Neuronal stem cell (in vitro differentiated cells): ENCODE measurements at regions not wholly inside any gene's neighbourhood (a gene's known extent, or its start where the extent isn't known, plus 50 kb on each side); places are given as distances from the start of the nearest gene placed in this dataset.

ENCODE experiments used
- DNase-seq: peaks from one replicate; pipeline ENCODE4 v3.0.0-alpha.2; 2013; ENCODE audit warnings: low spot score
- H2AFZ ChIP-seq: one replicate; pipeline ENCODE4 v1.6.1; 2013; ENCODE audit warnings: mild to moderate bottlenecking, low read length, inconsistent platforms
- H2AK5ac ChIP-seq: 2 replicates; pipeline ENCODE4 v1.6.1; 2013; ENCODE audit warnings: low read depth, mild to moderate bottlenecking, inconsistent platforms, low read length, moderate library complexity, mixed read lengths
- H2BK120ac ChIP-seq: 2 replicates; pipeline ENCODE4 v1.6.1; 2013; ENCODE audit warnings: low read depth, mild to moderate bottlenecking, inconsistent platforms, low read length, moderate library complexity, mixed read lengths
- H2BK12ac ChIP-seq: one replicate; pipeline ENCODE4 v1.6.1; 2013; ENCODE audit warnings: low read length, inconsistent platforms
- H2BK15ac ChIP-seq: 2 replicates; pipeline ENCODE4 v1.6.1; 2013; ENCODE audit warnings: mild to moderate bottlenecking, low read length, inconsistent platforms, mixed read lengths
- H2BK5ac ChIP-seq: one replicate; pipeline ENCODE4 v1.6.1; 2013; ENCODE audit warnings: inconsistent platforms, mild to moderate bottlenecking, low read length, moderate library complexity
- H3K14ac ChIP-seq: one replicate; pipeline ENCODE4 v1.6.1; 2013; ENCODE audit warnings: low read length, inconsistent platforms
- H3K18ac ChIP-seq: 2 replicates; pipeline ENCODE4 v1.6.1; 2013; ENCODE audit warnings: low read length, inconsistent platforms
- H3K23ac ChIP-seq: 2 replicates; pipeline ENCODE4 v1.6.1; 2013; ENCODE audit warnings: low read depth, mild to moderate bottlenecking, mixed read lengths, low read length, inconsistent platforms; ENCODE audit not compliant: poor library complexity
- H3K27ac ChIP-seq: replicated peaks from 3 replicates; pipeline ENCODE4 v1.5.1; 2013; ENCODE audit warnings: low read length, inconsistent platforms
- H3K27me3 ChIP-seq, 3 experiments: 2 replicates each; pipeline ENCODE4 v1.6.1; 2013; ENCODE audit warnings: low read length in 3 of 3, mild to moderate bottlenecking in 2 of 3, inconsistent platforms in 1 of 3, low read depth in 1 of 3, mixed read lengths in 1 of 3, moderate library complexity in 1 of 3; ENCODE audit not compliant: control insufficient read depth in 3 of 3, insufficient read depth in 3 of 3
- H3K36me3 ChIP-seq, 2 donors: replicated peaks in 1 of 2; 2 replicates each; pipeline ENCODE4 v1.6.1; 2013; ENCODE audit warnings: low read length in 2 of 2; ENCODE audit not compliant: control insufficient read depth in 2 of 2, insufficient read depth in 2 of 2
- H3K4ac ChIP-seq: 2 replicates; pipeline ENCODE4 v1.6.1; 2013; ENCODE audit warnings: inconsistent platforms, mild to moderate bottlenecking, low read length, moderate library complexity
- H3K4me1 ChIP-seq, 2 donors: 1 replicate in 1 of 2; 2 replicates in 1 of 2; pipeline ENCODE4 v1.6.1; 2013; ENCODE audit warnings: low read length in 2 of 2, low read depth in 1 of 2; ENCODE audit not compliant: control insufficient read depth in 2 of 2, insufficient read depth in 1 of 2
- H3K4me2 ChIP-seq: one replicate; pipeline ENCODE4 v1.6.1; 2013; ENCODE audit warnings: mild to moderate bottlenecking, low read length, inconsistent platforms; ENCODE audit not compliant: insufficient read depth, poor library complexity, severe bottlenecking
- H3K4me3 ChIP-seq, 2 donors: 2 replicates each; pipeline ENCODE4 v1.5.1; 2013; ENCODE audit warnings: low read length in 2 of 2, mild to moderate bottlenecking in 2 of 2, inconsistent platforms in 1 of 2, moderate library complexity in 1 of 2
- H3K79me1 ChIP-seq: one replicate; pipeline ENCODE4 v1.6.1; 2013; ENCODE audit warnings: low read depth, mild to moderate bottlenecking, inconsistent platforms, low read length, moderate library complexity
- H3K9ac ChIP-seq: one replicate; pipeline ENCODE4 v1.6.1; 2013; ENCODE audit warnings: mild to moderate bottlenecking, low read depth, low read length, inconsistent platforms; ENCODE audit not compliant: poor library complexity
- H3K9me3 ChIP-seq, 2 donors: replicated peaks in 1 of 2; 2 replicates each; pipeline versions ENCODE3 to v1.6.1; 2013; ENCODE audit warnings: low read length in 2 of 2, mild to moderate bottlenecking in 2 of 2, inconsistent platforms in 1 of 2, low read depth in 1 of 2, mixed read lengths in 1 of 2, moderate library complexity in 1 of 2; ENCODE audit not compliant: control insufficient read depth in 2 of 2, insufficient read depth in 1 of 2
- H4K8ac ChIP-seq: one replicate; pipeline ENCODE4 v1.6.1; 2013; ENCODE audit warnings: low read depth, mild to moderate bottlenecking, inconsistent platforms, low read length, moderate library complexity
- H4K91ac ChIP-seq: one replicate; pipeline ENCODE4 v1.6.1; 2013; ENCODE audit warnings: low read length, low read depth, mild to moderate bottlenecking, inconsistent platforms; ENCODE audit not compliant: poor library complexity
- WGBS, 2 donors: extraction: QIAGEN DNeasy Blood & Tissue Kit; methylation state at CpG; one replicate each; pipeline ENCODE4 v1.1.7; 2013; ENCODE audit warnings: missing lambda C conversion rate in 2 of 2, mixed read lengths in 1 of 2; ENCODE audit not compliant: insufficient read length in 2 of 2, insufficient replicate concordance in 1 of 2; ENCODE audit errors: extremely low coverage in 2 of 2; 5-methylcytosine and 5-hydroxymethylcytosine counted together

GRCh38 chr11:27847496-27847895, 147.2 kb upstream of the BDNF start:
- DNase-seq = no peak
- Histone ChIP-seq H3K9me3 (no peaks in the 10 kb centered on the region), H3K4ac (no peak overlapping the region), H4K91ac (no peak overlapping the region), H3K27me3 (no peaks in the 10 kb centered on the region), H3K18ac (no peak overlapping the region), H2AFZ (no peak overlapping the region), H3K4me1 (no peaks in the 10 kb centered on the region), H3K9ac (no peak overlapping the region), H3K79me1 (no peaks in the 10 kb centered on the region), H3K4me3 (no peak overlapping the region), H3K23ac (no peak overlapping the region), H2AK5ac (no peak overlapping the region), H2BK5ac (no peak overlapping the region), H3K14ac (no peak overlapping the region), H4K8ac (no peak overlapping the region), H2BK120ac (no peak overlapping the region), H2BK15ac (no peak overlapping the region), H3K4me2 (no peak overlapping the region), H2BK12ac (no peak overlapping the region), H3K36me3 (no peaks in the 10 kb centered on the region), H3K27ac (no peak overlapping the region)

- H3K27me3 ChIP-seq = no peaks in the 10 kb centered on the region
- no peak overlapping the region for H2AK5ac ChIP-seq
- no peak overlapping the region for H2BK12ac ChIP-seq
- H3K18ac ChIP-seq = no peak overlapping the region
- no peak for DNase-seq
- no peak overlapping the region for H4K8ac ChIP-seq
- H4K91ac ChIP-seq = no peak overlapping the region
- H3K9ac ChIP-seq = no peak overlapping the region
- H3K36me3 ChIP-seq = no peaks in the 10 kb centered on the region
- H3K14ac ChIP-seq = no peak overlapping the region
- no peak overlapping the region for H2BK5ac ChIP-seq
- H3K27ac ChIP-seq = no peak overlapping the region
- no peak overlapping the region for H2BK15ac ChIP-seq
- no peak overlapping the region for H2AFZ ChIP-seq
- H3K23ac ChIP-seq = no peak overlapping the region
- H3K4me1 ChIP-seq = no peaks in the 10 kb centered on the region
- no peak overlapping the region for H3K4ac ChIP-seq
- no peak overlapping the region for H2BK120ac ChIP-seq
- H3K79me1 ChIP-seq = no peaks in the 10 kb centered on the region
- H3K4me3 ChIP-seq = no peak overlapping the region
- H3K9me3 ChIP-seq = no peaks in the 10 kb centered on the region
- H3K4me2 ChIP-seq = no peak overlapping the region
Observed at GRCh38 chr11:27842290-27842689, 142.0 kb upstream of the BDNF start.

- H3K4me2 ChIP-seq = no peak overlapping the region
- no peaks in the 10 kb centered on the region for H3K79me1 ChIP-seq
- H3K4me1 ChIP-seq = no peaks in the 10 kb centered on the region
- no peak overlapping the region for H2BK15ac ChIP-seq
- H3K23ac ChIP-seq = no peak overlapping the region
- H3K14ac ChIP-seq = no peak overlapping the region
- no peak overlapping the region for H2BK5ac ChIP-seq
- no peak overlapping the region for H3K4ac ChIP-seq
- no peak overlapping the region for H4K8ac ChIP-seq
- H2AK5ac ChIP-seq = no peak overlapping the region
- no peak overlapping the region for H3K18ac ChIP-seq
- no peak overlapping the region for H2AFZ ChIP-seq
- no peak overlapping the region for H3K9ac ChIP-seq
- H2BK120ac ChIP-seq = no peak overlapping the region
- H4K91ac ChIP-seq = no peak overlapping the region
- no peaks in the 10 kb centered on the region for H3K36me3 ChIP-seq
- H3K27me3 ChIP-seq = no peaks in the 10 kb centered on the region
- H3K27ac ChIP-seq = no peak overlapping the region
- H2BK12ac ChIP-seq = no peak overlapping the region
- DNase-seq = no peak
- H3K9me3 ChIP-seq = no peaks in the 10 kb centered on the region
- H3K4me3 ChIP-seq = no peak overlapping the region
Observed at GRCh38 chr11:27841023-27841422, 140.8 kb upstream of the BDNF start.

- H3K4me2 ChIP-seq = no peak overlapping the region
- no peak for DNase-seq
- H3K36me3 ChIP-seq = no peaks in the 10 kb centered on the region
- H3K14ac ChIP-seq = no peak overlapping the region
- H2BK12ac ChIP-seq = no peak overlapping the region
- H3K27me3 ChIP-seq = no peaks in the 10 kb centered on the region
- H3K4ac ChIP-seq = no peak overlapping the region
- no peak overlapping the region for H2AK5ac ChIP-seq
- no peak overlapping the region for H2AFZ ChIP-seq
- no peak overlapping the region for H4K8ac ChIP-seq
- H3K9me3 ChIP-seq = no peaks in the 10 kb centered on the region
- H3K4me1 ChIP-seq = no peaks in the 10 kb centered on the region
- H2BK5ac ChIP-seq = no peak overlapping the region
- no peak overlapping the region for H2BK15ac ChIP-seq
- H3K79me1 ChIP-seq = no peaks in the 10 kb centered on the region
- H4K91ac ChIP-seq = no peak overlapping the region
- no peak overlapping the region for H3K27ac ChIP-seq
- no peak overlapping the region for H2BK120ac ChIP-seq
- H3K18ac ChIP-seq = no peak overlapping the region
- no CpG with 5 or more reads among the region's 3 CpGs for WGBS, 2 donors
- no peak overlapping the region for H3K9ac ChIP-seq
- H3K23ac ChIP-seq = no peak overlapping the region
- H3K4me3 ChIP-seq = no peak overlapping the region
Observed at GRCh38 chr11:27839226-27839913, 139.1 kb upstream of the BDNF start.
